OCI-LY1 (cell line): ENCODE measurements at regions not wholly inside any gene's neighbourhood (a gene's known extent, or its start where the extent isn't known, plus 50 kb on each side); places are given as distances from the start of the nearest gene placed in this dataset.
"Not testable (repeated sequence)": the region's sequence is repeated elsewhere in the genome, so short reads cannot be mapped to it uniquely, and the experiment has no call there.

Experiments
- H2AFZ ChIP-seq: fragments of 200-600 bp; sonication (generic), shearing (Covaris generic); 2 replicates; pipeline ENCODE4 v1.6.0; 2014; ENCODE audit warnings: antibody characterized with exemption, mild to moderate bottlenecking, low read length
- H3F3A ChIP-seq: fragments of 200-600 bp; sonication (generic), shearing (Covaris generic); 2 replicates; pipeline ENCODE4 v1.6.0; 2014; ENCODE audit warnings: mild to moderate bottlenecking, antibody characterized with exemption, low read length, moderate library complexity; ENCODE audit not compliant: insufficient read depth
- H3K27ac ChIP-seq: fragments of 200-600 bp; sonication (generic); 2 replicates; pipeline ENCODE4 v1.5.1; 2014; ENCODE audit warnings: low read length, mixed run types, mild to moderate bottlenecking, low read depth; ENCODE audit not compliant: poor library complexity, severe bottlenecking
- H3K27me3 ChIP-seq: fragments of 200-600 bp; sonication (generic); 2 replicates; pipeline ENCODE4 v1.6.0; 2014; ENCODE audit warnings: antibody characterized with exemption, mild to moderate bottlenecking, low read length, moderate library complexity; ENCODE audit not compliant: insufficient read depth
- H3K36me3 ChIP-seq: fragments of 200-600 bp; sonication (generic); 2 replicates; pipeline ENCODE4 v1.6.1; 2014; ENCODE audit warnings: mild to moderate bottlenecking, antibody characterized with exemption, low read length, moderate library complexity, mixed read lengths; ENCODE audit not compliant: insufficient read depth
- H3K4me1 ChIP-seq: fragments of 200-600 bp; sonication (generic); 2 replicates; pipeline ENCODE4 v1.5.1; 2014; ENCODE audit warnings: mild to moderate bottlenecking, low read length, moderate library complexity; ENCODE audit not compliant: insufficient read depth, severe bottlenecking
- H3K4me2 ChIP-seq: fragments of 200-600 bp; sonication (generic), shearing (Covaris generic); 2 replicates; pipeline ENCODE4 v1.6.1; 2014; ENCODE audit warnings: low read length
- H3K4me3 ChIP-seq: fragments of 200-600 bp; sonication (generic); 2 replicates; pipeline ENCODE4 v1.5.1; 2014; ENCODE audit warnings: low read length, low read depth, mild to moderate bottlenecking, mixed read lengths; ENCODE audit not compliant: poor library complexity, severe bottlenecking
- H3K79me2 ChIP-seq: fragments of 200-600 bp; shearing (Covaris generic); 2 replicates; pipeline ENCODE4 v1.6.1; 2016; ENCODE audit warnings: mixed run types, low read length, mixed read lengths; ENCODE audit not compliant: insufficient read depth
- H3K9ac ChIP-seq: fragments of 200-600 bp; sonication (generic), shearing (Covaris generic); 2 replicates; pipeline ENCODE4 v1.6.1; 2014; ENCODE audit warnings: mild to moderate bottlenecking, low read length, mixed read lengths
- H3K9me2 ChIP-seq: fragments of 200-600 bp; sonication (generic), shearing (Covaris generic); 2 replicates; pipeline ENCODE4 v1.6.1; 2014; ENCODE audit warnings: low read depth, mild to moderate bottlenecking, low read length, mixed read lengths
- H3K9me3 ChIP-seq: fragments of 200-600 bp; shearing (Covaris generic); 2 replicates; pipeline ENCODE4 v1.6.1; 2014; ENCODE audit warnings: low read length, mixed read lengths
- H4K20me1 ChIP-seq: fragments of 200-600 bp; sonication (generic), shearing (Covaris generic); 2 replicates; pipeline ENCODE4 v1.6.0; 2016; ENCODE audit warnings: mild to moderate bottlenecking, low read length; ENCODE audit not compliant: insufficient read depth

DNA sequence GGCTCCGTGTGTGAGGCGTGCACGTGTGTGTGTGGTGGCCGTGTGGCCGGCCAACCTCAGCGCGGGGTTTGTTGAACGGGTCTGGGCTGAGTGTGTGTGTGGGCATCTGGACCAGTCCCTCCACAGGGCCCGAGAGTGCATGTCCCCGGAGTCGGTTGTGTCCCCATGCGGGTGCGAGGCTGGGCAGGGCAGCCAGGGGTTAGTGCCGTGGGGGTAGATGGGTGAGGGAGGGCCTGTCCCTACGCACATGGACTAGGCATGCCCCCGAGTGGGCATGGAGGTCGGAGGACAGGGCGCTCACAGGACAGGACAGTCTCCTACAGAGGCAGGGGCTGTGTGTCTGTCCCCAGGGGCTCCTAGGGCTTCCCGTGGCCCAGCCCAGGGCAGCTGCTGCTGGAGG is 116.1 kb downstream of the TMEM121 start:
- H3K9me2 ChIP-seq, H3K36me3 ChIP-seq, H3K27ac ChIP-seq, H3K9ac ChIP-seq, H3K4me3 ChIP-seq, H3K4me1 ChIP-seq, H3K4me2 ChIP-seq, H4K20me1 ChIP-seq, H2AFZ ChIP-seq, H3K27me3 ChIP-seq, H3K9me3 ChIP-seq, H3K79me2 ChIP-seq, H3F3A ChIP-seq: not testable (repeated sequence)

DNA sequence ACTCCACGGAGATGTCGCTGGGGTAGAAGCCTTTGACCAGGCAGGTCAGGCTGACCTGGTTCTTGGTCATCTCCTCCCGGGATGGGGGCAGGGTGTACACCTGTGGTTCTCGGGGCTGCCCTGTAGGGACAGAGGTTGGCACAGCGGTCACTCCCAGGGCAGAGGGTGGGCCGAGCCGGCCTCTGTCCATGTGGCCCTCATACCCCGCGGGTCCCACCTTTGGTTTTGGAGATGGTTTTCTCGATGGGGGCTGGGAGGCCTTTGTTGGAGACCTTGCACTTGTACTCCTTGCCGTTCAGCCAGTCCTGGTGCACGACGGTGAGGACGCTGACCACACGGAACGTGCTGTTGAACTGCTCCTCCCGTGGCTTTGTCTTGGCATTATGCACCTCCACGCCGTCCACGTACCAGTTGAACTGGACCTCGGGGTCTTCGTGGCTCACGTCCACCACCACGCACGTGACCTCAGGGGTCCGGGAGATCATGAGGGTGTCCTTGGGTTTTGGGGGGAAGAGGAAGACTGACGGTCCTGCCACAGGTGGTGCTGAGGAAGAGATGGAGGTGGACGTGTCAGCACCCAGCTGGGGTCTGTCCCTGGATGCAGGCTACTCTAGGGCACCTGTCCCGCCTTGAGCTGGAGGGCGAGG is 117.1 kb downstream of the TMEM121 start:
- not testable (repeated sequence) for H3K4me2 ChIP-seq, H3K4me1 ChIP-seq, H2AFZ ChIP-seq, H3K9me3 ChIP-seq, H4K20me1 ChIP-seq, H3K4me3 ChIP-seq, H3K9me2 ChIP-seq, H3K27me3 ChIP-seq, H3K79me2 ChIP-seq, H3K27ac ChIP-seq, H3K9ac ChIP-seq, H3K36me3 ChIP-seq, H3F3A ChIP-seq

DNA sequence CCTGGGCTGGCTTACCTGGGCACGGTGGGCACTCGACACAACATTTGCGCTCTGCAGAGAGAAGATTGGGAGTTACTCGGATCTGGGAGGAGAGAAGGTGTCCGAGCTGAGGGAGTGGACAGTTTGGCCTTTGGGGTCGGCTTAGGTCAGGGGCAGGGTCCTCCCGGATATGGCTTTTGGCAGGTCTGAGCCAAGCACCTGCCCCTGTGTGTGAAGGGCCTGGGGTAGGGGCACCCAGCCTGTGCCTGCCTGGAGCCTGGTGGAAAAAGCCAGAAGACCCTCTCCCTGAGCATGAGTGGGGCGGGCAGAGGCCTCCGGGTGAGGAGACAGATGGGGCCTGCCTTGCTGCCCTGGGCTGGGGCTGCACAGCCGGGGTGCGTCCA is 117.7 kb downstream of the TMEM121 start:
- not testable (repeated sequence) for H3F3A ChIP-seq, H3K9ac ChIP-seq, H3K4me3 ChIP-seq, H3K4me2 ChIP-seq, H2AFZ ChIP-seq, H3K27me3 ChIP-seq, H3K9me3 ChIP-seq, H3K79me2 ChIP-seq, H3K9me2 ChIP-seq, H3K4me1 ChIP-seq, H4K20me1 ChIP-seq, H3K27ac ChIP-seq, H3K36me3 ChIP-seq

DNA sequence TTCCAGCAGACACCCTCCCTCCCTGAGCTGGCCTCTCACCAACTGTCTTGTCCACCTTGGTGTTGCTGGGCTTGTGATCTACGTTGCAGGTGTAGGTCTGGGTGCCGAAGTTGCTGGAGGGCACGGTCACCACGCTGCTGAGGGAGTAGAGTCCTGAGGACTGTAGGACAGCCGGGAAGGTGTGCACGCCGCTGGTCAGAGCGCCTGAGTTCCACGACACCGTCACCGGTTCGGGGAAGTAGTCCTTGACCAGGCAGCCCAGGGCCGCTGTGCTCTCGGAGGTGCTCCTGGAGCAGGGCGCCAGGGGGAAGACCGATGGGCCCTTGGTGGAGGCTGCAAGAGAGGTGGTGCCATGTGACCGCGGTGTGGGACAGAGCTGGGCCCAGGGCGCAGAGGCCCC is 118.1 kb downstream of the TMEM121 start:
- H3K4me2 ChIP-seq, H2AFZ ChIP-seq, H3K36me3 ChIP-seq, H4K20me1 ChIP-seq, H3K9me2 ChIP-seq, H3K4me3 ChIP-seq, H3K9ac ChIP-seq, H3K4me1 ChIP-seq, H3K27me3 ChIP-seq, H3F3A ChIP-seq, H3K79me2 ChIP-seq, H3K9me3 ChIP-seq: not testable (repeated sequence)
- peak overlapping the region; percentile 69 for H3K27ac ChIP-seq

DNA sequence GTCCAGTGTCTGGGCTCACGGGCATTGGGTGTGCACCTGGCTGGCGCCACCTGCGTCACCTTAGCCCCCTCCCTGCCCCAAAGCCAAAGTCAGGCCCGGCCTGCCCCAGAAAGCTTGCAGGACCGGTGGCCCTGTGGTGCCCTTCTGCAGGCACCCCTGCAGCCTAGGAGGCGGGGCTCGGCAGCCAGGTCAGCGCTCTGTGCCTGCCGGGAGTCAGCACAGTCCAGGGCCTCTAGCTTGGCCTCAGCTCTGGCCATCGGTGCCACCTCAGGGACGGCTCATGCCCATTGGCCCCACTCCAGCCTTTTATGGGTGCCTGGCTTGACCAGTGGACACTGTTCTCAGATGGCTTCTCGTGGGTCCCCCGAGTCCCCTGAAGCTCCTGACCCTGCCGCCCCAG is 118.5 kb downstream of the TMEM121 start:
- H3K4me1 ChIP-seq, H3K9me3 ChIP-seq, H3K4me3 ChIP-seq, H3K79me2 ChIP-seq, H3K4me2 ChIP-seq, H3K9ac ChIP-seq, H4K20me1 ChIP-seq, H2AFZ ChIP-seq, H3F3A ChIP-seq, H3K36me3 ChIP-seq, H3K27me3 ChIP-seq, H3K9me2 ChIP-seq: not testable (repeated sequence)
- peak overlapping the region; percentile 69 for H3K27ac ChIP-seq

DNA sequence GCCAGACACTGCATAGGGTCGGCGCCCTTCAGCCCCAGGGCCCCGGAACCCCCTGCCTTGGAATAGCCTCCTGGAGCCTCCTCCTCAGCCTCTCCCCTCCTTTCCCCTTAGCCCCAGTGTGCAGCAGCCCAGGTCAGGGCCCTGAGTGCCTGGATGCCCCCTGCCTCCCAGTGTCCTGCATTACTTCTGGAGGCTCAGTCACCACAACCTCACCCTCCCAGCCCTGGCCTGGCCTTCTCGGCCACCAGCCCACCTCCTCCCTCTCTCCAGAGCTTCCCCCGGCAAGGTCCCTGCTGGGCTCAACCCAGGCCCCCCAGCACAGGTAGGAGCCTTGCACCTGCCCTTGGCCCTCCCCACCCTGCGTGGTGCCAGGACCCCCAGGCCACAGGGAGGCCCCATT is 119.0 kb downstream of the TMEM121 start:
- H3K9ac ChIP-seq, H3K36me3 ChIP-seq, H3K9me3 ChIP-seq, H3K79me2 ChIP-seq, H2AFZ ChIP-seq, H3K4me1 ChIP-seq, H3F3A ChIP-seq, H3K27ac ChIP-seq, H4K20me1 ChIP-seq, H3K4me2 ChIP-seq, H3K27me3 ChIP-seq, H3K9me2 ChIP-seq, H3K4me3 ChIP-seq: not testable (repeated sequence)
